ENCODE measurements at regions not wholly inside any gene's neighbourhood (a gene's known extent, or its start where the extent isn't known, plus 50 kb on each side); places are given as distances from the start of the nearest gene placed in this dataset.

DNA sequence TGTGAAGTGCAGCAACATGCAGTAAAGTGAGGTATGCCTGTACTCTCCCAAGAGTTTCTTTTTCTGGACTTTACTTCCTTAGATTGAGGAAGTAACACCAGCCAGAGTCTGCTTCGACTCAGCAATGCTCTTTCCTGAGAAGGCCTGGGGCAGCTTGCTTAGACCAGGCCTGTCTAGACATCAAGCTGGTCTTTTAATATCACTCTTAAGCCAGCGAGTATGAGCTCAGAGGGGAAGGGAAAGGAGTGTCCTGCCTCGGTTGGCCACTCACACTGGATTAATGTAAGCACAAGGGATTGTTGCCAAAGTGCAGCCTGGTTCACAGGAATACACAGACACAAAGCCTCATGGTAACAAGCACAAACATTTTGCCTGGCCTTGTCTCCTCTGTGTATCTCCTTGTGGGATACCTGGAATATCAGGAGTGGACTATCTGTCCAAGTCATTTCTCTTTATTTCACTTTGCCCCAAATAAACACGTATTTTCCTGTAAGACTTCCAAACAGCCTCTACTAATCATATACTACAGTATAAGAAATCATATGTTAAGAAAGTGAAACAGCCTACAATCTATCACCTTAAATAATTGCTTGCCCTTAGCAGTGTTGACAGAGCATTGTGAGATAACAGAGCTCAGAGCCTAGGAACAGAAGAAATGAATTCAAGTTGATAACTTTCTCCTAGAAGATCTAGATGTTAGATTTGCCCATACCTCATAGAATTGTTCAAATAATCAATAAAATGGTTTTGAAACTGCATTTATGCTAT is 121.2 kb upstream of the DAAM1 start:
- DNase-seq: no peak

DNA sequence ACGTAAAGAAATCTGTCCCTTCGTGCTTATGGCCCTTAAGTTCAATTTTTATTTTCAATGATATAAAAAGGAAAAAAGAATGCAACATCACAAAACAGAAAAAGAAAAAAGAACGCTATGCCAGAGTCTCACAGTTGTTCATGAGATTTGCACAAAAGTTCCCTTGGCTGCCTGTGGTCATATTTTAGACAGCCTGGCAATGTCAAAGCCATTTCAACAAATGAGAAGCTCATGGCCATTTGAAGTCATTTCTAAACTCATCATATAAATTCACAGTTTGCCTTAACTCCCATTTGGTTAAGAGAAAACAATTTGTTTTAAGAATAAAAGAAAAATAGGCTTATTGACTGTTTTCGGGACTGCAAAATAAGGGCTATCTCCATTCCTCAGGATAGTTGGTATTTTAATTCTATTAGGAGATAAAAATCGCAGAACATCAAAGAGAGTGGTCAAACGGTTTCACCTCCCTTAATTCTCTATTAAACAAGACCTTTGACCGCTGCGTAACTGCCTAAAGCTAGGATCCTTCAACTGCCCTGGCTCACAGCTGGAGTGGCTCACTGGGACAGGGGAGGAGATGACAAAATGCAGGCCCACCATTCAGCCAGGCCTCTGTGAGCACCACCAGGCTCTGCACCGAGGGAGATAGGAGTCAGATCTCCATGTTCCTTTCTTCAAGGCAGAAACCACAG is 119.2 kb upstream of the DAAM1 start:
- DNase-seq: no peak

DNA sequence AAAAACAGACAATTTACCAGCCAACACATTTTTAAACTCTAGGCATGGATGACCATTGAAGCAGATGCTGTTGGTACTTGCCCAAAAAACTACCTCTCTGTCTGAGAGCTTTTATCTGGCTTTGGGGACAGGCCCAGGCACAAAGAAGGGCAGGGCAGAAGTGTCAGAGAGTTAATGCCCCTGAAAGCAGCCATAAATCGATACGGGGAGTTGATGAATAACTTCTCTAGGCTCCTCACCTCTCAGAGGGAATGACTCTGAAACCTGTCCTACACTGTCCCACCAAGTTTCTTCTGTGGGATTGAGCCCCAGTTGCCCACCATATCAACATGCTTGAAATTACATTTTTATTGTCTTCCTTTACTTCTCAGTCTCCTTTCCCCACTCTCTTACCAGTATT is 113.0 kb upstream of the DAAM1 start:
- no peak for DNase-seq

DNA sequence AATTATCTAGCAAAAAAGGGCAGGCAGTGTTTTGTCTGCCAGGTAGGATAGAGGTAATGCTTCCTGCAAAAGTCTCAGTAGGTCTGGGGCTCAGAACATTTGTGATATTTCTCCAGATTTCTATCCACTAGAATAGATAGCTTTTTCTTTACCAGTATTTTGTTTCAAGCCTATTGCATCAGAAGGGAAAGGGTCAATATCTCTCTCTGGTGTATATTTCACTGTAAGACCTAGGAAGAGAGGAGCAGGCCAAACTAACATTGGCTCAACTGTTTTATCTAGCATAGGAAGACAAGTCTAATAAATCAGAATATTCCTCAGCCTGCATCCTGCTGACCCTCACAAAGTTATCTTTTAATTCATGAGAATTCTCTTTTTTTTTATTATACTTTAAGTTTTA is 106.7 kb upstream of the DAAM1 start:
- no peak for DNase-seq

DNA sequence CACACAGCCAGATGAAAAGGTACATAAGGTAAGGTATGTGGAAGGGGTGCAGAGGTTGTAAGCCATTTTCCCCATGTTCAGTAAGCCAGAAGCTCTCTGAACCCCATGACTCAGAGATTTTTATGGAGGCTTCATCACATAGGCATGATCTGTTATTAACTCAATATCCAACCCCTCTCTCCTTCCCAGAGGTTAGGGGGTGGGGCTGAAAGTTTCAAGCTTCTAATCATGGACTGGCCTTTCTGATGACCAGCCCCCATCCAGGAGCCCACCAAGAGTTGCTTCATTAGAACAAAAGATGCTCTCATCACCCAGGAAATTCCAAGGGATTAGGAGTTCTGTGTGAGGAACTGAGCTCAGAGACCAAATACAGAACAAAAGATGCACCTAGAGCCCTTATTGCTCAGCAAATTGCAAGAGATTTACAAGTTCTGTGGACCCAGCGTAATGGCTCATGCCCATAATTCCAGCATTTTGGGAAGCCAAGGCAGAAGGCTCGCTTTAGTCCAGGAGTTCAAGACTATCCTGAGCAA is 103.2 kb upstream of the DAAM1 start:
- DNase-seq: no peak

DNA sequence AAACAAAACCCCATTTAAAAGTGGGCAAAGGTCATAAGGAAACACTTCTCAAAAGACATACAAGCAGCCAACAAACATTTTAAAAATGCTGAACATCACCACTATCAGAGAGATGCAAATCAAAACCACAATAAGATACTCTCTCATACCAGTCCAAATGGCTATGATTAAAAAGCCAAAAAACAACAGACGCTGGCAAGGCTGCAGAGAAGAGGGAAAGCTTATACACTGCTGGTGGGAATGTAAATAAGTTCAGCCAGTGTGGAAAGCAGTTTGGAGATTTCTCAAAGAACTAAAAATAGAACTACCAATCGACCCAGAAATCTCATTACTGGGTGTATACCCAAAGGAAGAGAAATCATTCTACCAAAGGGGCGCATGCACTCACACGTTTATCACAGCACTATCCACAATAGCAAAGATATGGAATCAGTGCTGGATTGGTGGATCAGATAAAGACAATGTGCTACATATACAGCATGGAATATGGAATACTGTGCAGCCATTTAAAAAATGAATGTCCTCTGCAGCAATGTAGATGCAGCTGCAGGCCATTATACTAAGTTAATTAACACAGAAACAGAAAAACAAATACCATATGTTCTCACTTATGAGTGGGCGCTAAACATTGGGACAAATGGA is 102.1 kb upstream of the DAAM1 start:
- no peak for DNase-seq

DNA sequence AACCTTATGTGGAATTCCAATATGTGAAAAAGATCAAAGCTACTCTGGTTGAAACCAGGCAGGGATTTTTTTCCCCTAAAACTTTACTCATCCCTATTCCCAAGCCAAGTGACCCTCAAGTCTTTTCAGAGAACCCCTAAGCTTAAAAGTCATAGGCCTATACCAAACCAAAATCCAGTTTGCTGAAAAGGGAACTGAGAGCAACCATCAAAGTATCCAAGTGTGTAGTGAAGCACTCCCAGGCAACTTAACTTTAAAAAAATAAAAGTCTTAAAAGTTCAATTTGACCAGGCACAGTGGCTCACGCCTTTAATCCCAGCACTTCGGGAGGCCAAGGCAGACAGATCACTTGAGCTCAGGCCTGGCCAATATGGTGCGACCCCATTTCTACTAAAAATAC is 101.2 kb upstream of the DAAM1 start:
- DNase-seq: no peak

DNA sequence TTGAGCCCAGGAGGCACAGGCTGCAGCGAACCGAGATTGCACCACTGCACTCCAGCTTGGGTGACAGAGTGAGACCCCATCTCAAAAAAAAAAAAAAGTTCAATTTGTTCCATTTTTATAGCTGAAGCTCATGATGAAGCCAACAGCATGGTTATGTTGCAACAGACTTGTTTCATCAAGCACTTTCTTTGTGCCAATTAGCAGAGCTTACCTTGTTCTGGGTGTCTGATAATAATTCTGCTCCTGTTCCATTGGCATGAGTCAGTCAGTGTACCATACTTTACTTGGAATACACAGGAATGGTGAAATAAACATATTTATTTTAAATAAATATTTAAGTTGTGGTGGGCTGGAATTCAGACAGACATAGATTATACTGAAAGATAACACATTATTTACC is 100.8 kb upstream of the DAAM1 start:
- DNase-seq: no peak

DNA sequence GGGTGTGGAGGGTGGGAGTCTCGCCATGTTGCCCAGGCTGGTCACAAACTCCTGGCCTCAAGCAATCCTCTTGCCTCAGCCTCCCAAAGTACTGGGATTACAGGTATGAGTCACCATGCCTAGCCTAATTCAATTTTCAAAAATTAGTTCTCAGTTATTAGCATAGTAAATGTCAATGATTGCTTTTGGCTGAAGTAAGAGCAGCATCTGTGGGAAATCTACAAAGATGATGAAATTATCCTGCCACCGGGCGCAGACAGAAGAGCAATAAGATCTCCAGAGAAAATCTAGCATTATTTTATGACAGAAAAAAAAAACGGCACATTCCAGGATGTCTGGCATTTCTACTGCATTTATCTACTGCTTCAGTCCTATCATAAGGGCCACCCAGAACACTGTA is 97.9 kb upstream of the DAAM1 start:
- DNase-seq: no peak

DNA sequence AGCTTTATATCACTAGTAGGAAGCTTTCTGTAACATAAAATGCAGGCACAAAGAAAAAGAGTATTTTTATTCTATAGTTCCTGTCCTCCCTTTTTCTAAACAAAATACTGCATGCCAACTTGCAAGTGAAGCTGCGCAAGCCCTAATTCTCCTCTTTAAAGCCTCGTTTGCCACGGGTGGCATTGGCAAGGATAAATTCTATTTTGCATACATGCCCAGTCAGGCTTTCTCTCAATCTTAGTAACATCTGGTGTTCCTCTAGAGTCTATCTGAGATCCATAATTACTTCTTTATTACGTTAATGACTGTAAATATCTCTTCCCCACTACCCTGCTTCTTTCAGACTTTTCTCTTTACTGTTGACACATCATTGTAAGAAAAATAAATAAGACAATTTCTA is 97.1 kb upstream of the DAAM1 start:
- no peak for DNase-seq

DNA sequence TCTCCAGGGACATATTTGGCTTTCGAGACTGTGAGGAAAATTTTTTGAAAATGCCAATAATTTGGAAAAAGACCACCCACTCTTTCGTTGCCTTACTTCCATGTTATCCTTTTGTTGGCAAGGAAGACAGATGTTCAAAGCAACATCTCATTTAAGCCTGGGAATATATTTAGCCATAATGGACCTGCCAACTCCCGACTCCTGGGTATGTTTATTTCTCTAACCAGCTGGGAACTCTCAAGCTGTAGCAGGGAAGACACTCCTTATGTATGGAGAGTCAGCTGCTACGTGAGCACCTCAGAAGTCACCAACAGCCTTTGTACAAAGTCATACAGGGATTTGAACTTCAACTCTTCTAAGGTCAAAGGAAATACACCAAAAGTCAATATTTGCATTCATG is 96.5 kb upstream of the DAAM1 start:
- no peak for DNase-seq

DNA sequence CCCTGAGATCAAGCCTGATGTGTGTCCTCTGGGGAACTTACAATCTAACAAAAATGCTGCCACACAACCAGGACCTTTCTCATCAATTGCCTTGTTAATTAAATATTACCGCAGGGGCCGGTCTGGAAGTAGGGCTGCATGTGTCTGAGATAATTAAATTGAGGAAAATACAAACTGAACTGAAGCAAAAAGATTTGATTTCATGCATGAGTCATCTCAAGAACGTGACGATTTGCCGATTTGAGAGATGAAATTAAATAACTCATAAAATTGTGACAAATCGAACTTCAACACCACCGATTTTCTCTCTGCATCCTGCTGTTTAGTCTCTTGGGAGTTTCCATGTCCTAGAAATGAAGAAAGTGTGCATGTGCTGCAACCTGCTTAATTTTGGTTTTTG is 94.6 kb upstream of the DAAM1 start:
- DNase-seq: no peak

DNA sequence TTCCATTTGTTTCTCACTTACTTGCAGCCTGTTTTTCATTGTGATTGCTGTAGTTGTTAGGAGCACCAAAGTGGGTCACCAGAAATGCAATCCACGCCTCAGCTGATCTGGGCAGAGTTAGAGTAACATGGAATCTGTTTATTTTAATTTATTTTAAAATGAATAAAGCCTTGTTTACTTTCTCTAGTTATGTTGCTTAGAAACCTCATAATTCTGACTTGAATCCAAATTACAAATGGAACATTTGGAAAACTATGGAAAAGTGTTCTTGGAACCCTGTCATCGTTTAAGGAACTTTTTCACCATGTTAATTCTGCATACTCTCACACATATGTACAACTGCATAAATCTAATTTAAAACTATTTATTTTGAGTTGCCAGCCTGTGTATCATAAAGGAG is 92.2 kb upstream of the DAAM1 start:
- no peak for DNase-seq

DNA sequence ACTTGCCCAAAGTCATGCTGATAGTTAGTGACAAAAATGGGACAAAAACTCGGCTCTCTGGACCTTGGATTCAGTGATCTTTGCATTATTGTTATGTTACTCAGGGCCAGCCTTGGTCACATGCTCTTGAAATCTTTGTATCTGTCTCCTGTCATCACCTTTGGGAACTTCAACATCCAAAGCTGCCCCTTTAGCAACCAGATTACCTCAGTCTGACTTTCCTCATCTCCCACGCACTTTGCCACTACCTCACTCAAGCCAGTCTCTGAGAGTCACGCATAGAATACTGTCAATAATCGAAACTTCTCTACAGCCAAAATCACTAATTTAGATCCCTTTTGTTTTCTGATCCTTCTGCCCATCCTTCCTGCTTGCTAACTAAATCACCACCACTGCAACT is 90.8 kb upstream of the DAAM1 start:
- no peak for DNase-seq

DNA sequence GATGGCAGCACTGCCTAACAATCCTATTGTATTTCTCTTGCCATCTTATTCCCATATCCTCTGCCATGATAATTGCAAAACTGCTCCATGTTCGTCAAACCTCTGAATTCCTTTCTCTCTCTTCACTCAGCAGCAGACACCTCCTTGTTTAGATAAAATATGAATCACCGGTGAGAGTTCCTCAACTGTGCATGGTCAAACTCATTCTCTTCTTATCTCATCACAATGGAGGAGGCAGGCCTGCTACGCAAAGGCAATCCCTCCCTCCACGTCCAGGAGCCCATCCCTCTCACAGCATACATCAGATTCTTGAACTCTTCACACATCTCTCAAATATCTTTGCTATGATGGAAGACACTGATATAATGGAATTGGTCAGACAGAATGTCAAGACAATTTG is 90.1 kb upstream of the DAAM1 start:
- DNase-seq: no peak

DNA sequence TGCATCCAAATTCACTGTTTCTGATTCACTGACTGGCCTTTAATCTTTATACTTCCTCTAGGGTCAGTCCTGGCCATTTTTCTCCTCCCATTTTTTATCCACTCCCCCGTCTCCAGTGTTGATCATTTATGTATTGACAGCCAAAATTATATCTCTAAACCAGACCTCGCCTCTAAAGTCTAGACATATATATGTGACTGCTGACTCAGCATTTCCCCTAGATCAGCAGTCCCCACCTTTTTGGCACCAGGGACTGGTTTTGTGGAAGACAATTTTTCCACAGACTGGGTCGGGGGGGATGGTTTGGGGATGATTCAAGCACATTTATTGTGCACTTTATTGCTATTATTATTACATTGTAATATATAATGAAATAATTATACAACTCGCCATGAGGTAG is 88.3 kb upstream of the DAAM1 start:
- no peak for DNase-seq

DNA sequence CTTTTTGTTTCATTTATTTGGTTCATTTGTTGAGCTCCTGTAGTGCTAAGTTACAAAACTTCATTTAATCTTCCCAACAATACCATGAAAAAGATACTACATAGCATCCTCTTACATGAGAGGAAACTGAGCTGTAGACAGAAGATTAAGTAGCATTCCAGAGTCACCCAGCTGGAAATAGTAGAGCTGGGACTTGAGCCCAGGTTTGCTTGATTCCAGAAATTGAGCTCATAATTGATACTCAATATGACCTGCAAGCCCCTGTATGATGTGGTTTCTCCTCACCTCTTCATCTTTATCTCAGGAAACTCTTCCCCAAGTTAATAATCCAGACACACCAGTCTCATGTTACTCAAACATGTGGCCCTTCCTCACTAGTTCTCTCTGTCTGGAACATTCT is 87.0 kb upstream of the DAAM1 start:
- no peak for DNase-seq

DNA sequence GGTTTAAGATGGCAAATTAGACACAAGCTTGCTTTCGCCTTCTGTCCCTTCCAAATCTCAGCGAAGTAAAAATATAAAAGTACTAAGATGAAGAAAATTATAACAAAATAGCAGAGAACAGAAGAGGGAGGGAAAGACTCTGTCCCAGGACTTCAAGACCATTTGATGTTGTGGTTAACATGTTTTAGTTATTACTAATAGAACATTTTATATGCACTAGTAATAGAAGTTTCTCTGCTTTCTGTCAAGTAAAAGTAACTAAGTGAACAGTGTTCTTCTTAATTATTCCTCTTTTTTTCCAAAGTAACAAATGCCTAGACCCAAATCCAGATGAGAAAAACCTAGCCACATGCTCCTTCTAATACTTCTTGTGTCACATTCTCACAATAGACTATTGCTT is 85.1 kb upstream of the DAAM1 start:
- no peak for DNase-seq

DNA sequence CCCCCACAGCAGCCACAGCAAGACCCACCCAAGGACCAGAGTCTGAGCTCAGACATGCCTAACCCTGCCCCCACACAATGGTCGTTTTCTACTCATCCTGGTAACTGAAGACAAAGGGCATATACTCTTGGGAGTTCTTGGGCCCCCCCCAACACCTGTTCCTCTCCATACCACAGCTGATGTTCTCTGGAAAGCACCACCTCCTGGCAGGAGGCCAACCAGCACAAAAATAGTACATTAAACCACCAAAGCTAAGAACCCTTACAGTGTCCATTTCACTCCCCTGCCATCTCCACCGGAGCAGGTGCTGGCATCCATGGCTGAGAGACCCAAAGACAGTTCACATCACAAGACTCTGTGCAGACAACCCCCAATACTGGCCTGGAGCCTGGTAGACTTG is 80.6 kb upstream of the DAAM1 start:
- no peak for DNase-seq

DNA sequence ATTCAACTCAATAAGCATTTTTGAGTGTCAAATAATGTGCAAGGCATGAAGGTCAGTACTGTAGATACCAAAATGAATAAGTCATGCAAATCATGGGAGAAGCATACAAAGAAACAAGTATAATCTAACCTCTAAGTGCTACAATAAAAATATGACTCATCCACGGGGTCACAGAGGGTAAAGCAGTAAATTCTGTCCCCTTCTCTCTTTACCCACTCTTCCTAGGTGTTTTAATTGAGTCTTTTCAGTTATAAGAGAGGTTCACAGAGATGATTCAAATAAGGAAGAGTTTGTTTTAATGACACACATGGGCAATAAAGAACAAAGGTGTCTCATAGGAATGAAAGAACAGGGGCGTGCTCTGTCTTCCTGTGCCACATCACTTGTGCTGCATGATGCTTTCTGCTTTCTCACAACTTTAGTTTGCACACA is 71.5 kb upstream of the DAAM1 start:
- DNase-seq: peak in 1 of 5 experiments; percentile 19

DNA sequence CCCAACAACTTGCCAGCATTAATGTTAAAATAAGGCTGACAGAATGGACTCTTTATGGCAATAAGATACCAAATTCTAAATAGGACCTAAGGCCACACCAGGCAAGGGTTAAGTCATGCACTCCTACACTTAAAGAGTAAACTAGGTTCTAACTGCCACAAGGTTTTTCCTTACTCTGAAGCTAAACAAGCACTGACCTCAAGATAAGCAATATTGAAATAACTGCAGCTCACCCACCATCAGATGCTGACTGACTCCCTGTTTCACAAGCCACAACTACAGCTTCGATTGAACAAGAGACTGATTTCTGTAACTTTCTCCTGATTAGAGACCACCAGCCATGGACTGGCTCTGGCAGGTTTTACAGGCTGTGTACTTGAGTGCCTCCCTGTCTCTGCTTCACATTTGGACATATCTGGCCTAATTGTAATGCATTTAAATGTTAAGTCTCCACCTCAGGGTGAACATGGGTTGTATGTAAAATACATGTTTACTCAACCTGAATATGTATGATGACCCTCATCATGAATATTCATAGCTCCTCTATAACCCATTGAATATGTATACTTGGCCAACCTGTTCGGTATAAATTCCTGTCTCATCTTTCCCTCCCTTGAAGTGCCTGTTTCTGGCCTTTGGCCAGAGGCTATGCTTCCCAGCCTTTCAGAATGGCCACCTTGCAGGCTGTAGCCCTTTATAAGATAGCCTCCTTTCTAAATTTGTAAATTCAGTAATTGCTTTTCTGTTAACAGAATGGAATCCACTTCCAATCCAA is 70.5 kb upstream of the DAAM1 start:
- no peak for DNase-seq

DNA sequence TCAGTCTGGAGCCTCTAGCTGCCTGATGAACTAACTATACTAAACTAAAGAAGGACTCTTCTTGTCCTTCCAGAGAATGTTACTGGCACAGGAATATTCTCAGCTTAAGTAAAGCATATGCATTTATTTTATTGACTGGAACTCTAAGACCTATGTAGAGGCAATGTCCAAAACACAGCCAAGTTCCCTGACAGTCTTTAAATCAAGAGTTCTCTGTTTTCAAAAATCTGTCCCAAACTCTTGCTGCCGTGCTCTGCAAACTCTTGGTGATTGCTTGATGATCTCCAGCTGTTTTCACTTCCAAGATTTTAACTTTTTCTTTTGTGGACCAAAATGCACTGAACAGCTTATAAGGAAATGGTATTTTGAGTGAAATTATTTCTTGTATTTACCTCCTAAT is 67.5 kb upstream of the DAAM1 start:
- no peak for DNase-seq

DNA sequence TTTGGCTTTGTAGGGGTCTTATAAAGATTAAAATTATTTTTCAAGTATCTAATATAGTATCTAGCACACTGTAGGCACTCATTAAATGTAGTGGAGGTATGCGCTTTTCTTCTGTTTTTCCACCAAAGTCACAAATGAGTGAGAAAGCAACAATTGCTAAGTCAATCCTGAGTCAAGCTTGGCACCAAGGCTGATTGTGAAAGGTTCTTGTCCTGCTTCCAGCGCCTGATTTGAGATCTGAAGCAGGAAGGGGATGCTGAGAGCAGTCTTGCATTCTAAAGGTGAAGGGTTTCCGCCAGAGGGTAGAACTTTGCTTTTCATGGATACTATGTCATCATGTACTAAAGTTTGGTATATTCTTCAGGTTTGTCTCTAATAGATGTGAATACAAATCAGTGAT is 64.9 kb upstream of the DAAM1 start:
- DNase-seq: no peak

Measured in T-helper 2 cell (primary cell).